IMR-90 (cell line): ENCODE measurements at regions not wholly inside any gene's neighbourhood (a gene's known extent, or its start where the extent isn't known, plus 50 kb on each side); places are given as distances from the start of the nearest gene placed in this dataset.

ENCODE experiments used
- ATAC-seq: fragments of 200-7000 bp; cut with Tn5 transposase; 2 replicates; pipeline ENCODE4 v1.9.1; 2020; ENCODE audit warnings: low read depth, mild to moderate bottlenecking, moderate library complexity
- BruUV-seq: library from RNA; stranded (reverse); fragments of 400-500 nt; replicated peaks from 2 replicates; lab custom pipeline; 2021; lab: Mats Ljungman, UMichigan
- CTCF ChIA-PET: fragments of 300-600 bp; formaldehyde crosslinking; extraction: SDS; loops from one replicate; lab custom pipeline; 2021; ENCODE audit warnings: antibody characterized with exemption; lab: Yijun Ruan, JAX
- POLR2A ChIA-PET: fragments of 300-600 bp; sonication (Branson Sonifier 250); formaldehyde crosslinking; loops from one replicate; lab custom pipeline; 2022; ENCODE audit warnings: antibody characterized with exemption; ENCODE audit not compliant: unreplicated experiment; lab: Charles Lee
- DNase-seq: peaks from one replicate; pipeline ENCODE4 v3.0.0; 2013
- H2AFZ ChIP-seq: replicated peaks from 2 replicates; pipeline ENCODE3; 2013; ENCODE audit warnings: low read length, mild to moderate bottlenecking; ENCODE audit not compliant: poor library complexity
- H2AK5ac ChIP-seq: 2 replicates; pipeline ENCODE4 v1.6.1; 2013; ENCODE audit warnings: low read depth, low read length, inconsistent platforms
- H2AK9ac ChIP-seq: replicated peaks from 2 replicates; pipeline ENCODE3; 2013; ENCODE audit warnings: mild to moderate bottlenecking, low read depth, low read length, moderate library complexity; ENCODE audit not compliant: poor library complexity
- H2BK120ac ChIP-seq: 2 replicates; pipeline ENCODE4 v1.6.1; 2013; ENCODE audit warnings: low read depth, low read length, inconsistent platforms
- H2BK15ac ChIP-seq: 3 replicates; pipeline ENCODE4 v1.6.1; 2013; ENCODE audit warnings: low read depth, low read length, inconsistent platforms
- H2BK20ac ChIP-seq: 2 replicates; pipeline ENCODE4 v1.6.1; 2013; ENCODE audit warnings: low read depth, mild to moderate bottlenecking, inconsistent platforms, low read length, moderate library complexity
- H2BK5ac ChIP-seq: 2 replicates; pipeline ENCODE4 v1.6.1; 2013; ENCODE audit warnings: mild to moderate bottlenecking, low read depth, low read length, inconsistent platforms; ENCODE audit not compliant: poor library complexity, severe bottlenecking
- H3K14ac ChIP-seq: replicated peaks from 2 replicates; pipeline ENCODE4 v1.6.1; 2013; ENCODE audit warnings: low read depth, low read length, inconsistent platforms
- H3K18ac ChIP-seq: 2 replicates; pipeline ENCODE4 v1.6.1; 2013; ENCODE audit warnings: low read depth, low read length, control low read depth
- H3K23ac ChIP-seq: 2 replicates; pipeline ENCODE4 v1.6.1; 2013; ENCODE audit warnings: low read depth, low read length, inconsistent platforms
- H3K27ac ChIP-seq: 2 replicates; pipeline ENCODE4 v1.5.1; 2013; ENCODE audit warnings: mild to moderate bottlenecking, control low read depth, low read length; ENCODE audit not compliant: insufficient read depth
- H3K27me3 ChIP-seq: 2 replicates; pipeline ENCODE4 v1.6.1; 2013; ENCODE audit warnings: low read length; ENCODE audit not compliant: control insufficient read depth, insufficient read depth
- H3K36me3 ChIP-seq: 2 replicates; pipeline ENCODE4 v1.6.1; 2013; ENCODE audit warnings: low read length, mixed read lengths; ENCODE audit not compliant: control insufficient read depth, insufficient read depth
- H3K4ac ChIP-seq: 2 replicates; pipeline ENCODE4 v1.6.1; 2013; ENCODE audit warnings: low read depth, low read length, inconsistent platforms
- H3K4me1 ChIP-seq: 2 replicates; pipeline ENCODE4 v1.6.1; 2013; ENCODE audit warnings: low read length, mixed read lengths; ENCODE audit not compliant: control insufficient read depth, insufficient read depth
- H3K4me2 ChIP-seq: 2 replicates; pipeline ENCODE4 v1.6.1; 2013; ENCODE audit warnings: low read depth, mild to moderate bottlenecking, control low read depth, low read length, moderate library complexity
- H3K4me3 ChIP-seq: 2 replicates; pipeline ENCODE4 v1.5.1; 2013; ENCODE audit warnings: low read depth, mild to moderate bottlenecking, control low read depth, low read length, moderate library complexity; ENCODE audit not compliant: insufficient read depth
- H3K56ac ChIP-seq: 2 replicates; pipeline ENCODE4 v1.6.1; 2013; ENCODE audit warnings: low read length, inconsistent platforms; ENCODE audit not compliant: insufficient read depth; ENCODE audit errors: extremely low read depth
- H3K79me1 ChIP-seq, 2 experiments: 2 replicates each; pipeline ENCODE4 v1.6.1; 2013; ENCODE audit warnings: low read length in 2 of 2, inconsistent platforms in 1 of 2, low read depth in 1 of 2
- H3K9ac ChIP-seq: 2 replicates; pipeline ENCODE4 v1.6.1; 2013; ENCODE audit warnings: low read depth, low read length, control low read depth
- H3K9me1 ChIP-seq: 2 replicates; pipeline ENCODE4 v1.6.1; 2013; ENCODE audit warnings: low read length, inconsistent platforms; ENCODE audit not compliant: insufficient read depth
- H3K9me3 ChIP-seq: 2 replicates; pipeline ENCODE4 v1.6.1; 2013; ENCODE audit warnings: low read length; ENCODE audit not compliant: control insufficient read depth, insufficient read depth
- H4K20me1 ChIP-seq: 2 replicates; pipeline ENCODE4 v1.6.1; 2013; ENCODE audit warnings: low read length, inconsistent platforms; ENCODE audit not compliant: insufficient read depth
- H4K5ac ChIP-seq: 2 replicates; pipeline ENCODE4 v1.6.1; 2013; ENCODE audit warnings: mild to moderate bottlenecking, low read depth, low read length, control low read depth
- H4K8ac ChIP-seq, 2 experiments: 2 replicates each; pipeline ENCODE4 v1.6.1; 2013; ENCODE audit warnings: low read depth in 2 of 2, low read length in 2 of 2, control low read depth in 1 of 2, inconsistent platforms in 1 of 2
- H4K91ac ChIP-seq: 2 replicates; pipeline ENCODE4 v1.6.1; 2013; ENCODE audit warnings: low read depth, low read length, inconsistent platforms; ENCODE audit not compliant: insufficient read depth
- BHLHE40 ChIP-seq: fragments of 150-350 bp; IDR thresholded peaks from 2 replicates; pipeline ENCODE4 v1.6.1; 2016; ENCODE audit warnings: mild to moderate bottlenecking, low read depth, low read length
- CEBPB ChIP-seq: IDR thresholded peaks from 2 replicates; pipeline ENCODE4 v1.6.1; 2012; ENCODE audit warnings: low read depth, low read length, improper control_type of control experiment
- CHD1 ChIP-seq: IDR thresholded peaks from 2 replicates; pipeline ENCODE4 v1.6.1; 2012; ENCODE audit warnings: low read depth, low read length, improper control_type of control experiment
- CTCF ChIP-seq: conservative IDR thresholded peaks from 2 replicates; pipeline ENCODE4 v1.5.1; 2012; ENCODE audit warnings: mild to moderate bottlenecking, low read depth, low read length, improper control_type of control experiment
- ELK1 ChIP-seq: fragments of 150-350 bp; IDR thresholded peaks from 2 replicates; pipeline ENCODE4 v1.6.1; 2016; ENCODE audit warnings: low read depth, mild to moderate bottlenecking, low read length, moderate library complexity, borderline replicate concordance
- FOS ChIP-seq: fragments of 150-350 bp; IDR thresholded peaks from 2 replicates; pipeline ENCODE4 v1.6.1; 2016; ENCODE audit warnings: low read depth, low read length
- MAFK ChIP-seq: IDR thresholded peaks from 2 replicates; pipeline ENCODE4 v1.6.1; 2012; ENCODE audit warnings: low read depth, low read length, improper control_type of control experiment
- MAZ ChIP-seq: IDR thresholded peaks from 2 replicates; pipeline ENCODE4 v1.6.1; 2012; ENCODE audit warnings: low read depth, mild to moderate bottlenecking, low read length, improper control_type of control experiment, moderate library complexity, borderline replicate concordance
- MXI1 ChIP-seq: IDR thresholded peaks from 2 replicates; pipeline ENCODE4 v1.6.1; 2012; ENCODE audit warnings: low read depth, mild to moderate bottlenecking, low read length, moderate library complexity, borderline replicate concordance
- NFE2L2 ChIP-seq: fragments of 150-350 bp; IDR thresholded peaks from 2 replicates; pipeline ENCODE4 v1.6.1; 2016; ENCODE audit warnings: low read depth, mild to moderate bottlenecking, low read length
- POLR2A ChIP-seq: IDR thresholded peaks from 2 replicates; pipeline ENCODE4 v1.6.1; 2012; ENCODE audit warnings: mild to moderate bottlenecking, low read depth, low read length
- RAD21 ChIP-seq: IDR thresholded peaks from 2 replicates; pipeline ENCODE4 v1.6.1; 2012; ENCODE audit warnings: low read length, improper control_type of control experiment
- RCOR1 ChIP-seq: IDR thresholded peaks from 2 replicates; pipeline ENCODE4 v1.6.1; 2012; ENCODE audit warnings: mild to moderate bottlenecking, low read length, improper control_type of control experiment; ENCODE audit not compliant: insufficient replicate concordance
- RFX5 ChIP-seq: IDR thresholded peaks from 2 replicates; pipeline ENCODE4 v1.8.0; 2012; ENCODE audit warnings: low read depth, mild to moderate bottlenecking, low read length, moderate library complexity
- SMC3 ChIP-seq: fragments of 150-350 bp; IDR thresholded peaks from 2 replicates; pipeline ENCODE4 v1.6.1; 2016; ENCODE audit warnings: low read depth, mild to moderate bottlenecking, antibody characterized with exemption, low read length, moderate library complexity
- USF2 ChIP-seq: fragments of 150-350 bp; IDR thresholded peaks from 2 replicates; pipeline ENCODE4 v1.6.1; 2017; ENCODE audit warnings: mild to moderate bottlenecking, antibody characterized with exemption, low read length, low read depth
- WGBS, 2 experiments: methylation state at CpG; one replicate each; pipeline versions ENCODE4 v1.1.5 to v1.1.7; 2013; ENCODE audit warnings: missing lambda C conversion rate in 2 of 2; ENCODE audit not compliant: insufficient read length in 1 of 2; ENCODE audit errors: extremely low coverage in 2 of 2; 5-methylcytosine and 5-hydroxymethylcytosine counted together
- dilution Hi-C: fragments of 300-500 bp; cut with HindIII; formaldehyde crosslinking; loops from one replicate; pipeline ENCODE4 v1.14.3; 2018; ENCODE audit warnings: low sequenced_read_pairs; ENCODE audit not compliant: unreplicated experiment
- in situ Hi-C: fragments of 300-500 bp; cut with MboI; formaldehyde crosslinking; loops from 3 replicates; pipeline ENCODE4 v1.14.3; 2019; ENCODE audit warnings: low sequenced_read_pairs, inconsistent platforms, mixed read lengths
- intact Hi-C: fragments of 100-400 bp; cut with micrococcal nuclease; formaldehyde crosslinking; loops from 2 replicates; pipeline ENCODE4 v1.10.0; 2022

GRCh38 chr12:65662590-65662989, 161.7 kb upstream of the HMGA2 start:
- intact Hi-C loops, result no loop called here
- Histone ChIP-seq H3K27me3 (no peaks in the 10 kb centered on the region), H3K18ac (peak overlapping the region; percentile 50; the same call in 1 of the 2 replicates), H3K4ac (peak overlapping the region; percentile 71; the same call in 1 of the 2 replicates), H4K5ac (no peak overlapping the region; the same call in 1 of the 2 replicates), H3K4me1 (peaks cover 7% of the 10 kb centered on the region), H4K20me1 (no peaks in the 10 kb centered on the region), H3K9ac (no peak overlapping the region), H3K36me3 (no peaks in the 10 kb centered on the region), H2BK5ac (peak overlapping the region; percentile 88), H3K79me1 (peaks cover 6 to 23% of the 10 kb centered on the region in 2 experiments; a peak in 2 of 4 replicates), H2BK15ac (0 out of 3 replicates have a peak overlapping the region, but pooled peaks have one; percentile 38), H2BK120ac (peak overlapping the region; percentile 84; the same call in 1 of the 2 replicates), H3K14ac (peak overlapping the region; percentile 86; the same call in 1 of the 2 replicates), H3K56ac (no peak overlapping the region), H3K23ac (no peak overlapping the region), H3K4me3 (no peak overlapping the region), H3K27ac (no peak overlapping the region), H2AK5ac (peak overlapping the region; percentile 50), H2AK9ac (no peak overlapping the region), H2BK20ac (peak overlapping the region; percentile 84; the same call in 1 of the 2 replicates), H3K9me3 (no peaks in the 10 kb centered on the region), H3K4me2 (no peak overlapping the region), H2AFZ (no peak overlapping the region), H3K9me1 (peaks cover 12% of the 10 kb centered on the region), H4K91ac (no peak overlapping the region), H4K8ac (0 out of 4 replicates have a peak overlapping the region, but pooled peaks have one; percentile 29 to 36)
- POLR2A ChIA-PET, result no interaction called here
- no TSS peak for BruUV-seq
- CTCF ChIA-PET, result no interaction called here
- TF ChIP-seq MXI1, result no peak
- no peak for TF ChIP-seq RAD21
- TF ChIP-seq CHD1, result no peak
- no peak for TF ChIP-seq CTCF
- no peak for TF ChIP-seq CEBPB
- no peak for TF ChIP-seq BHLHE40
- no peak for TF ChIP-seq FOS
- TF ChIP-seq POLR2A, result no peak
- no peak for TF ChIP-seq RFX5
- TF ChIP-seq RCOR1, result no peak
- TF ChIP-seq USF2, result no peak
- no peak for TF ChIP-seq ELK1
- no peak for TF ChIP-seq NFE2L2
- no peak for TF ChIP-seq MAZ
- TF ChIP-seq SMC3, result no peak
- TF ChIP-seq MAFK, result no peak
- ATAC-seq, result no peak
- WGBS, 2 experiments, result no CpG with 5 or more reads among the region's 2 CpGs
- in situ Hi-C loops, result no loop called here
- dilution Hi-C loops, result no loop called here
- DNase-seq, result no peak
